Esophagus squamous epithelium (tissue), 5 donors: ENCODE measurements at regions not wholly inside any gene's neighbourhood (a gene's known extent, or its start where the extent isn't known, plus 50 kb on each side); places are given as distances from the start of the nearest gene placed in this dataset.

Source experiments
- DNase-seq: peaks from one replicate; lab custom pipeline; 2025; lab: John Stamatoyannopoulos, UW
- H3K27ac ChIP-seq, 4 donors: fragments of 200-600 bp; sonication (generic); one replicate each; pipeline ENCODE4 v1.5.1; 2016 to 2019; ENCODE audit warnings: mild to moderate bottlenecking in 1 of 4
- H3K27me3 ChIP-seq, 4 donors: fragments of 200-600 bp; sonication (generic); 1 replicate in 3 of 4; 2 replicates in 1 of 4; pipeline versions ENCODE4 v1.5.1 to v1.6.0; 2017 to 2021; ENCODE audit warnings: antibody characterized with exemption in 1 of 4
- H3K36me3 ChIP-seq, 3 donors: fragments of 200-600 bp; sonication (generic); one replicate each; pipeline ENCODE4 v1.5.1; 2016 to 2019
- H3K4me1 ChIP-seq, 3 donors: fragments of 200-600 bp; sonication (generic); one replicate each; pipeline ENCODE4 v1.5.1; 2017 to 2019
- H3K4me3 ChIP-seq, 4 donors: fragments of 200-600 bp; sonication (generic); 1 replicate in 3 of 4; 2 replicates in 1 of 4; pipeline ENCODE4 v1.5.1; 2016 to 2019; ENCODE audit warnings: mild to moderate bottlenecking in 2 of 4, moderate library complexity in 1 of 4
- H3K9me3 ChIP-seq, 3 donors: fragments of 200-600 bp; sonication (generic); one replicate each; pipeline ENCODE4 v1.5.1; 2016 to 2019
- POLR2A ChIP-seq, 4 donors: fragments of 450-650 bp; IDR thresholded peaks; one replicate each; pipeline ENCODE4 v1.6.1; 2017; ENCODE audit warnings: antibody characterized with exemption in 4 of 4, mild to moderate bottlenecking in 4 of 4, moderate library complexity in 3 of 4
- WGBS, 2 donors: methylation state at CpG; one replicate each; pipeline ENCODE4 v1.1.5; 2018; 5-methylcytosine and 5-hydroxymethylcytosine counted together
- intact Hi-C: fragments of 100-400 bp; cut with DNase I; formaldehyde crosslinking; loops from one replicate; pipeline ENCODE4 v1.15.0; 2022
- TF ChIP-seq, protein P1 (sequence below), 6 experiments: fragments of 450-650 bp in 4 of 6; fragments of 200-600 bp in 2 of 6; sonication (generic) in 2 of 6; IDR thresholded peaks; one replicate each; pipeline ENCODE4 v1.5.1; 2016 to 2019; ENCODE audit warnings: antibody characterized with exemption in 6 of 6, mild to moderate bottlenecking in 4 of 6, moderate library complexity in 4 of 6
- donor health status: DM: yes; HTN: yes; CAD: no.

DNA sequence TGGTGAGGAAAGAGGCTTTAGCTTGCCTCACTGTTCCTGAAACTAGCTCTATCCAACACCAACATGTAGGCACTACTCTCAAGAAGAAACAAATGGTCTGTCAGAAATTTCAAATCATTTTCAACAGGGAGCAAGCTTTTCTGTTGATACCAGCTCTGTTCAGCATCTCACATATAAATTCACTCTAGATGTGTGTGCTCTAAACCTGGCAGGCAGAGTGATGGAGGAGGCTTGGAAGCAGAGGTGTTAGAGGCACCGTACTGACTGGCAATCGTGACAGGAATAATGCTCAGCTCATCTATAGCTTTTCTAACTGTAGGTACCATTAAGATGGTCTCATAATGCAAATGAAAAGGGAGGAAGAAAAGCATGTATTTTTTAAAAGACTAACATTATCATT lies 597.2 kb upstream of the NECTIN3 start:
- intact Hi-C loops: no loop called here
- H3K36me3 ChIP-seq: no peaks in the 10 kb centered on the region
- WGBS, 2 donors: 62 to 73% methylated on average over 2 of the region's 2 CpGs
- TF ChIP-seq POLR2A (IDR thresholded peaks at IDR 0.05): no peak
- TF ChIP-seq, protein P1, sequence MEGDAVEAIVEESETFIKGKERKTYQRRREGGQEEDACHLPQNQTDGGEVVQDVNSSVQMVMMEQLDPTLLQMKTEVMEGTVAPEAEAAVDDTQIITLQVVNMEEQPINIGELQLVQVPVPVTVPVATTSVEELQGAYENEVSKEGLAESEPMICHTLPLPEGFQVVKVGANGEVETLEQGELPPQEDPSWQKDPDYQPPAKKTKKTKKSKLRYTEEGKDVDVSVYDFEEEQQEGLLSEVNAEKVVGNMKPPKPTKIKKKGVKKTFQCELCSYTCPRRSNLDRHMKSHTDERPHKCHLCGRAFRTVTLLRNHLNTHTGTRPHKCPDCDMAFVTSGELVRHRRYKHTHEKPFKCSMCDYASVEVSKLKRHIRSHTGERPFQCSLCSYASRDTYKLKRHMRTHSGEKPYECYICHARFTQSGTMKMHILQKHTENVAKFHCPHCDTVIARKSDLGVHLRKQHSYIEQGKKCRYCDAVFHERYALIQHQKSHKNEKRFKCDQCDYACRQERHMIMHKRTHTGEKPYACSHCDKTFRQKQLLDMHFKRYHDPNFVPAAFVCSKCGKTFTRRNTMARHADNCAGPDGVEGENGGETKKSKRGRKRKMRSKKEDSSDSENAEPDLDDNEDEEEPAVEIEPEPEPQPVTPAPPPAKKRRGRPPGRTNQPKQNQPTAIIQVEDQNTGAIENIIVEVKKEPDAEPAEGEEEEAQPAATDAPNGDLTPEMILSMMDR (IDR thresholded peaks at IDR 0.05): no peak
- H3K9me3 ChIP-seq: no peaks in the 10 kb centered on the region
- no peak overlapping the region for H3K4me3 ChIP-seq
- H3K27me3 ChIP-seq: no peaks in the 10 kb centered on the region
- no peak overlapping the region for H3K27ac ChIP-seq
- no peaks in the 10 kb centered on the region for H3K4me1 ChIP-seq
- no peak for DNase-seq

DNA sequence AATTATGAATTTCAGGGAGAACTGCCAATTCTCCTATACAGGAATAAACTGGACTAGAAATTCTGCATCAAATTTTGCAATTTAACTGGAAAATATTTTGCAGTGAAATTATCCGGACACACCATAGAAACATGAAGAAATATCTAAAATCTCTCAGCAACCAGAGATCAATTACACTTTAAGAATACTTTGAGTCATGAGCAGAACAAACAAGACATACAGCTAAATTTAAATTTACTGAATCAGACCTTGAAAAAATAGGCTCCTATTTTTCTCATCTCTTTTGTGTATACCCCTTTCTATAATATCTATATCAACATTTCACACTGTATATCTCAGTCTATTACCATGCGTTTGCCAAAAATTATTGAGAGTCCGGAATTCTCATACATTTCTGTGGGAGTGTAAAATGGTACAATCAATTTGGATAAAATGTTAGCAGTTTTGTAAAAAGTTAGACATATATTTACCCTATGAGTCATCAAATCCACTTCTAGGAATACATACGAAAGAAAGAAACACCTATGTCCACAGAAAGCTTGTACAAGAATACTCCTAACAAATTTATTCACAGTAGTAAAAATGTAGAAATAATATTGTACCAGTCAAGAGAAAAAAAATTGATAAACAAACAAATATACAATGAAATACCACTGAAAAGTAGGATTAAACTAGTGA lies 593.1 kb upstream of the NECTIN3 start:
- Histone ChIP-seq H3K27me3 (no peaks in the 10 kb centered on the region), H3K4me3 (no peak overlapping the region), H3K27ac (no peak overlapping the region), H3K9me3 (no peaks in the 10 kb centered on the region), H3K4me1 (no peaks in the 10 kb centered on the region), H3K36me3 (no peaks in the 10 kb centered on the region)
- TF ChIP-seq POLR2A (IDR thresholded peaks at IDR 0.05): no peak
- TF ChIP-seq, protein P1 (IDR thresholded peaks at IDR 0.05): no peak
- no peak for DNase-seq
- 56 to 78% methylated on average over 4 of the region's 4 CpGs for WGBS, 2 donors
- intact Hi-C loops: no loop called here

DNA sequence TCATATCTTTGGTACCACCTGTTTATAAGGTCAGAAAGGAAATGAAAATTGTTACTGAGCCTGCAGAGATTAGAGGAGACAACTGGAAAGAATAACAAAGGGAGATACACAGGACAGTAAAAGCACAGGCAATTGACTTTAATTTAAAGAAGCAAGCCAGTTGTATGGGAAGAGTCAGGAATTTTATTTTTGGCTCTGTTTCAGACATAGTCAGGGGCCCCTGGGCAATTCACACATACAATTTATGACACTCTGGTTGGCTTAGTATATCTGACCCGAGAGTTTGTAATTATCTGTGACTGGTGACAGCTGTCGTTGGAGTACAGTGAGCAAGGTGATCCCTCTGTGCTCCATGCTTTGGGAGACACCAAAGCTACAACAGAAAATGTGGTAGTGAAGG lies 591.9 kb upstream of the NECTIN3 start:
- TF ChIP-seq, protein P1 (IDR thresholded peaks at IDR 0.05): no peak
- TF ChIP-seq POLR2A (IDR thresholded peaks at IDR 0.05): no peak
- 42 to 57% methylated on average over 2 of the region's 2 CpGs for WGBS, 2 donors

DNA sequence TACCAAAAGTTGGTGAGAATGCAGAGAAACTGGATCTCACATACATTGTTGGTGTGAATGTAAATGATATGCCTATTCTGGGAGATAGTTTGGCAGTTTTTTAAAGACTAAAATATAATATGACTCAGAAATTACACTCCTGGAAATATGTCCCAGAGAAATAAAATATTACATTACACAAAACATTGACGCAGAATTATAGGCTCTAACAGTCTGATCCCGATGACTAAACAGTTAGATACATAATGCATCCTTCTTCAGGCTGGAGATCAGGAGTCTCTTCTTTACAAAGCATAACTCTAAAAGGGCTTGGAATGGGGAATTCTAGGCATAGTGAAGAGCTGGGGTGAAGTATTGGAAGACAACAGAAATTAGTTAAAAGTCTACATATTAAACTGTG lies 586.2 kb upstream of the NECTIN3 start:
- no peak for DNase-seq
- WGBS, 2 donors: 88 to 95% methylated on average over 2 of the region's 2 CpGs

More for the DNA sequence above, 591.9 kb upstream of the NECTIN3 start:
- H3K27ac ChIP-seq: no peak overlapping the region
- intact Hi-C loops: no loop called here
- no peaks in the 10 kb centered on the region for H3K9me3 ChIP-seq
- no peaks in the 10 kb centered on the region for H3K4me1 ChIP-seq
- no peaks in the 10 kb centered on the region for H3K27me3 ChIP-seq
- H3K36me3 ChIP-seq: no peaks in the 10 kb centered on the region
- no peak for DNase-seq
- H3K4me3 ChIP-seq: no peak overlapping the region

DNA sequence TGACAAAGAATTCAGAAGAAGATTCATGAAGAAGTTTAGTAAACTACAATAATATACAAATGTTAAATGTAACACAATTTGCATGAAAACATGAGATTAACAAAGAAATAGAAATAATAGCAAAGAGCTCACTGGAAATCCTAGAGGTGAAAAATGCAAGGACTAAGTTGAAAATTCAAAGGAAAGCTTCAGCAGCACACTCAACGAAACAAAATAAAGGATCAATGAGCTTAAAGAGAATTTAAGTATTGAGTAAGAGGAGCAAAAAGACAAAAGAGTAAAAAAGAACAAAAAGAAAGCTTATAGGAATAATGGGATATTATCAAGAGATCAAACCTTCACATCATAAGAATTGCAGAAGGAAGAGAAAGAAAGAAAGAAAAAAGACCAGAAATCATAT lies 583.8 kb upstream of the NECTIN3 start:
- H3K27me3 ChIP-seq: no peaks in the 10 kb centered on the region
- H3K4me1 ChIP-seq: no peaks in the 10 kb centered on the region
- intact Hi-C loops: no loop called here
- no peak overlapping the region for H3K27ac ChIP-seq
- TF ChIP-seq POLR2A (IDR thresholded peaks at IDR 0.05): no peak
- TF ChIP-seq, protein P1 (IDR thresholded peaks at IDR 0.05): no peak
- no peaks in the 10 kb centered on the region for H3K36me3 ChIP-seq
- peaks cover 0 to 5% (median 0%) of the 10 kb centered on the region in 3 donors for H3K9me3 ChIP-seq
- H3K4me3 ChIP-seq: no peak overlapping the region
- WGBS, 2 donors: 45 to 46% methylated on average over 1 of the region's 1 CpG
- no peak for DNase-seq

More for the DNA sequence above, 586.2 kb upstream of the NECTIN3 start:
- intact Hi-C loops: no loop called here
- H3K4me1 ChIP-seq: no peaks in the 10 kb centered on the region
- no peaks in the 10 kb centered on the region for H3K27me3 ChIP-seq
- H3K27ac ChIP-seq: no peak overlapping the region
- H3K4me3 ChIP-seq: no peak overlapping the region
- H3K9me3 ChIP-seq: peaks cover 0 to 5% (median 0%) of the 10 kb centered on the region in 3 donors
- no peaks in the 10 kb centered on the region for H3K36me3 ChIP-seq
- TF ChIP-seq, protein P1 (IDR thresholded peaks at IDR 0.05): no peak
- no peak for TF ChIP-seq POLR2A (IDR thresholded peaks at IDR 0.05)
